Neural progenitor cell (in vitro differentiated cells): ENCODE measurements at regions not wholly inside any gene's neighbourhood (a gene's known extent, or its start where the extent isn't known, plus 50 kb on each side); places are given as distances from the start of the nearest gene placed in this dataset.

Experiments
- DNase-seq: peaks from one replicate; pipeline ENCODE4 v3.0.0-alpha.2; 2016; ENCODE audit warnings: low spot score
- H2AFZ ChIP-seq: fragments of 200-600 bp; sonication (generic); replicated peaks from 2 replicates; pipeline ENCODE4 v1.6.1; 2016; ENCODE audit warnings: antibody characterized with exemption
- H3F3A ChIP-seq: fragments of 200-600 bp; sonication (generic); 2 replicates; pipeline ENCODE4 v1.6.1; 2016; ENCODE audit warnings: antibody characterized with exemption, low read depth
- H3K27ac ChIP-seq: fragments of 200-600 bp; sonication (generic); 2 replicates; pipeline ENCODE4 v1.5.1; 2016; ENCODE audit warnings: mild to moderate bottlenecking
- H3K27me3 ChIP-seq: fragments of 200-600 bp; sonication (generic); 2 replicates; pipeline ENCODE4 v1.6.1; 2016; ENCODE audit warnings: mild to moderate bottlenecking, moderate library complexity
- H3K36me3 ChIP-seq: fragments of 200-600 bp; sonication (generic); 2 replicates; pipeline ENCODE4 v1.5.1; 2016
- H3K4me1 ChIP-seq: fragments of 200-600 bp; sonication (generic); 2 replicates; pipeline ENCODE4 v1.6.1; 2016; ENCODE audit warnings: mixed run types
- H3K4me2 ChIP-seq: fragments of 200-600 bp; sonication (generic); 2 replicates; pipeline ENCODE4 v1.6.1; 2016
- H3K4me3 ChIP-seq: fragments of 200-600 bp; sonication (generic); 2 replicates; pipeline ENCODE4 v1.5.1; 2016
- H3K79me2 ChIP-seq: fragments of 200-600 bp; sonication (generic); 2 replicates; pipeline ENCODE4 v1.6.1; 2016; ENCODE audit warnings: low read depth
- H3K9ac ChIP-seq: fragments of 200-600 bp; sonication (generic); 2 replicates; pipeline ENCODE4 v1.6.1; 2016
- H3K9me3 ChIP-seq: fragments of 200-600 bp; sonication (generic); 2 replicates; pipeline ENCODE4 v1.5.1; 2016; ENCODE audit warnings: low read depth
- H4K20me1 ChIP-seq: fragments of 200-600 bp; sonication (generic); 2 replicates; pipeline ENCODE4 v1.6.1; 2016; ENCODE audit warnings: low read depth
- H3K27ac Mint-ChIP-seq: 3 replicates; pipeline ENCODE4 v1.8.0; 2021; ENCODE audit warnings: mixed read lengths
- H3K27me3 Mint-ChIP-seq: 2 replicates; pipeline ENCODE4 v1.8.0; 2022; ENCODE audit warnings: low read depth, mild to moderate bottlenecking, inconsistent platforms, moderate library complexity, mixed read lengths; ENCODE audit not compliant: insufficient read depth
- H3K36me3 Mint-ChIP-seq: 3 replicates; pipeline ENCODE4 v1.8.0; 2021; ENCODE audit warnings: mixed read lengths
- H3K4me1 Mint-ChIP-seq: 3 replicates; pipeline ENCODE4 v1.8.0; 2021; ENCODE audit warnings: mixed read lengths
- H3K4me3 Mint-ChIP-seq: 3 replicates; pipeline ENCODE4 v1.8.0; 2021; ENCODE audit warnings: mild to moderate bottlenecking, moderate library complexity, mixed read lengths
- H3K9me3 Mint-ChIP-seq: 3 replicates; pipeline ENCODE4 v1.8.0; 2020; ENCODE audit warnings: mixed read lengths
- EZH2 ChIP-seq: fragments of 200-600 bp; sonication (generic); IDR thresholded peaks from 2 replicates; pipeline ENCODE4 v1.6.1; 2017; ENCODE audit warnings: antibody characterized with exemption, mild to moderate bottlenecking, moderate library complexity
- EZH2phosphoT487 ChIP-seq: fragments of 200-600 bp; sonication (generic); IDR thresholded peaks from 2 replicates; pipeline ENCODE4 v1.6.1; 2017; ENCODE audit warnings: antibody characterized with exemption
- TF ChIP-seq, protein P1 (sequence below): fragments of 200-600 bp; sonication (generic); IDR thresholded peaks from 2 replicates; pipeline ENCODE4 v1.5.1; 2017; ENCODE audit warnings: antibody characterized with exemption, mild to moderate bottlenecking

DNA sequence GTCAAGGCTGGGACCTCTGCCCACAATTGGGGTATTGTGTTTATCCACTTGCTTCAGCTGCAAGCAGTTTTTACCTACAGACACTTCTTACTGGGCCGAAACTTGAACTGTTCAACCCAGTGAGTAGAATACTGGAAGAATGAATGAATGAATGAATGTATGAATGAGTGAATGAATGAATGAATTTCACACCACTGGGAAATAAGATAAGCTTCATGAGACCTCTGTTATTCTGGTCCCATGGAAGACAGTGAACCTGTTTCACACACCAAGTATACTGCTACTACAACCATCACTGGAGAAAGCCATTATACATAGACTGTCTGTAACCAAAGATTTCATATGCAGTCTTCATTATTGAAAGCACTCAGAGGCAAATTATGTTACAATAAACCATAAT lies 295.0 kb upstream of the GULP1 start:
- H3K27ac Mint-ChIP-seq: no peak overlapping the region
- no peak overlapping the region for H2AFZ ChIP-seq
- H3F3A ChIP-seq: peaks cover 15% of the 10 kb centered on the region
- H3K79me2 ChIP-seq: no peaks in the 10 kb centered on the region
- H3K4me1 ChIP-seq: peaks cover 48% of the 10 kb centered on the region
- no peak overlapping the region for H3K4me3 Mint-ChIP-seq
- no peaks in the 10 kb centered on the region for H3K9me3 Mint-ChIP-seq
- H3K4me1 Mint-ChIP-seq: peaks cover 26% of the 10 kb centered on the region
- no peaks in the 10 kb centered on the region for H3K36me3 ChIP-seq
- DNase-seq: no peak
- H3K4me2 ChIP-seq: no peak overlapping the region
- no peaks in the 10 kb centered on the region for H4K20me1 ChIP-seq
- TF ChIP-seq EZH2phosphoT487 (no peak), EZH2 (no peak)
- TF ChIP-seq, protein P1, sequence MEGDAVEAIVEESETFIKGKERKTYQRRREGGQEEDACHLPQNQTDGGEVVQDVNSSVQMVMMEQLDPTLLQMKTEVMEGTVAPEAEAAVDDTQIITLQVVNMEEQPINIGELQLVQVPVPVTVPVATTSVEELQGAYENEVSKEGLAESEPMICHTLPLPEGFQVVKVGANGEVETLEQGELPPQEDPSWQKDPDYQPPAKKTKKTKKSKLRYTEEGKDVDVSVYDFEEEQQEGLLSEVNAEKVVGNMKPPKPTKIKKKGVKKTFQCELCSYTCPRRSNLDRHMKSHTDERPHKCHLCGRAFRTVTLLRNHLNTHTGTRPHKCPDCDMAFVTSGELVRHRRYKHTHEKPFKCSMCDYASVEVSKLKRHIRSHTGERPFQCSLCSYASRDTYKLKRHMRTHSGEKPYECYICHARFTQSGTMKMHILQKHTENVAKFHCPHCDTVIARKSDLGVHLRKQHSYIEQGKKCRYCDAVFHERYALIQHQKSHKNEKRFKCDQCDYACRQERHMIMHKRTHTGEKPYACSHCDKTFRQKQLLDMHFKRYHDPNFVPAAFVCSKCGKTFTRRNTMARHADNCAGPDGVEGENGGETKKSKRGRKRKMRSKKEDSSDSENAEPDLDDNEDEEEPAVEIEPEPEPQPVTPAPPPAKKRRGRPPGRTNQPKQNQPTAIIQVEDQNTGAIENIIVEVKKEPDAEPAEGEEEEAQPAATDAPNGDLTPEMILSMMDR: no peak
- no peaks in the 10 kb centered on the region for H3K9me3 ChIP-seq
- no peaks in the 10 kb centered on the region for H3K27me3 Mint-ChIP-seq
- H3K9ac ChIP-seq: no peak overlapping the region
- H3K27me3 ChIP-seq: no peaks in the 10 kb centered on the region
- no peaks in the 10 kb centered on the region for H3K36me3 Mint-ChIP-seq
- no peak overlapping the region for H3K4me3 ChIP-seq
- H3K27ac ChIP-seq: no peak overlapping the region

DNA sequence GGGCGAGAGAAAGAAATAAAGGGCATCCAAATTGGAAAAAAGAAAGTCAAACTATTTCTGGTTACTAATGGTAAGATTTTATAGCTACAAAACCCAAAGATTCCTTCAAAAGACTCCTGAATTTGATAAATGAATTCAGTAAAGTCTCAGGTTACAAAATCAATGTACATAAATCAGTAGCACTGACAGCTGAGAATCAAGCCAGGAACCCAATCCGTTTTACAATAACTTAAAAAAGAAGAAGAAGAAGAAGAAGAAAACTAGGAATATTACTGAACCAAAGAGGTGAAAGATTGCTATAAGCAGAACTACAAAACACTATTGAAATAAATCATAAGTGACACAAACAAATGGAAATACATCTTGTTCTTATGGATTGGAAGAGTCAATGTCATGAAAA lies 291.5 kb upstream of the GULP1 start:
- Histone ChIP-seq H2AFZ (no peak overlapping the region), H3K79me2 (no peaks in the 10 kb centered on the region), H3K9me3 (no peaks in the 10 kb centered on the region), H3K4me3 (no peak overlapping the region), H3F3A (no peaks in the 10 kb centered on the region), H3K36me3 (no peaks in the 10 kb centered on the region), H3K4me1 (peaks cover 21% of the 10 kb centered on the region), H3K27me3 (no peaks in the 10 kb centered on the region), H3K4me2 (no peak overlapping the region), H3K9ac (no peak overlapping the region), H3K27ac (no peak overlapping the region), H4K20me1 (no peaks in the 10 kb centered on the region)
- Mint-ChIP-seq H3K9me3 (no peaks in the 10 kb centered on the region), H3K27ac (no peak overlapping the region), H3K4me1 (peaks cover 5% of the 10 kb centered on the region), H3K36me3 (no peaks in the 10 kb centered on the region), H3K27me3 (peaks cover 2% of the 10 kb centered on the region), H3K4me3 (no peak overlapping the region)
- DNase-seq: no peak
- TF ChIP-seq EZH2: no peak
- no peak for TF ChIP-seq EZH2phosphoT487
- TF ChIP-seq, protein P1: no peak

DNA sequence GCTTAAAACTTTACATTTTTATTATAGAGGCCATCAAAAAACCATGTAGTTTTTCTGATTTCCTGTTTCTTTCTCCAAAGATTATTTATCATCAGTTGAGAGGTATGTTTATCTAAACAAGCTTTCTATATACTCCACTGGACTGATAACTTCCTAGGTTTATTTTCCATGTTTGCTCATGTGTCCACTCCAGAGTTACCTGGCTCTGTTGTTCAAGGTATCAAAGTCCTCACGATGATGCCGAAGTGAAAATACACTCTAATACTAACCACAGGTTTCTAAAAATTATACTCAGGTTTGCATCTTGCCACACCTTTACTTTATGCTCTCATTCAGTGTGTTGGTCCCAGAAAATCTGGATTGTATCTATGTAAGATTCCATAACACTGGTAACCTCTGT lies 287.9 kb upstream of the GULP1 start:
- no peak overlapping the region for H3K4me3 ChIP-seq
- H2AFZ ChIP-seq: no peak overlapping the region
- Mint-ChIP-seq H3K4me1 (no peaks in the 10 kb centered on the region), H3K27me3 (peaks cover 2% of the 10 kb centered on the region), H3K9me3 (no peaks in the 10 kb centered on the region), H3K4me3 (no peak overlapping the region), H3K27ac (no peak overlapping the region), H3K36me3 (no peaks in the 10 kb centered on the region)
- H3F3A ChIP-seq: no peaks in the 10 kb centered on the region
- H3K9ac ChIP-seq: no peak overlapping the region
- no peaks in the 10 kb centered on the region for H3K36me3 ChIP-seq
- no peaks in the 10 kb centered on the region for H3K9me3 ChIP-seq
- H3K4me1 ChIP-seq: peaks cover 6% of the 10 kb centered on the region
- TF ChIP-seq, protein P1: no peak
- TF ChIP-seq EZH2 (no peak), EZH2phosphoT487 (no peak)
- H3K27me3 ChIP-seq: no peaks in the 10 kb centered on the region
- DNase-seq: no peak
- H3K27ac ChIP-seq: no peak overlapping the region
- no peaks in the 10 kb centered on the region for H4K20me1 ChIP-seq
- no peaks in the 10 kb centered on the region for H3K79me2 ChIP-seq
- no peak overlapping the region for H3K4me2 ChIP-seq

DNA sequence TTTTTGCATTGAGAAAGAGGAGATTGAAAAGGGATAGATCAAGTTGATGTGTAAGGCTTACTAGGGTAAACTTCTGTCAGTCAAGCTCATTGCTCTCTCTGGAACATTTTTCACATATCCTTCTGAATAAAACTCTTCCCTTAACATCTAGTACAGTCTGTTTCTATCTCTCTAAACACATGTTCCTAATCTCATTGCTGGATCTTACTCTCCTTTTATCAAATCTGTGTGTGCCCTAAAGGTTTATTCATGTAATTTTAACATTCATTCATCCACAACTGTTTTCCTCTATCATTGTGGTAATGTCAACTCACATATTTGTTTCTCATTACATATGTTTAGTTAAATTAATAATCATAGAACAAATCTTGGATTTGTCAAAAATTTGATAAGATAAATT lies 277.9 kb upstream of the GULP1 start:
- Histone ChIP-seq H3K79me2 (no peaks in the 10 kb centered on the region), H3K9ac (no peak overlapping the region), H3F3A (no peaks in the 10 kb centered on the region), H3K27me3 (no peaks in the 10 kb centered on the region), H3K36me3 (no peaks in the 10 kb centered on the region), H4K20me1 (no peaks in the 10 kb centered on the region), H3K4me1 (no peaks in the 10 kb centered on the region), H3K9me3 (no peaks in the 10 kb centered on the region), H3K27ac (no peak overlapping the region), H3K4me2 (no peak overlapping the region), H2AFZ (no peak overlapping the region), H3K4me3 (no peak overlapping the region)
- peaks cover 1% of the 10 kb centered on the region for H3K36me3 Mint-ChIP-seq
- TF ChIP-seq, protein P1: no peak
- TF ChIP-seq EZH2 (no peak), EZH2phosphoT487 (no peak)
- no peak overlapping the region for H3K4me3 Mint-ChIP-seq
- H3K27me3 Mint-ChIP-seq: no peaks in the 10 kb centered on the region
- DNase-seq: no peak
- H3K4me1 Mint-ChIP-seq: no peaks in the 10 kb centered on the region
- H3K27ac Mint-ChIP-seq: no peak overlapping the region
- peaks cover 3% of the 10 kb centered on the region for H3K9me3 Mint-ChIP-seq
